Body of pancreas (tissue), 4 donors: ENCODE measurements at regions not wholly inside any gene's neighbourhood (a gene's known extent, or its start where the extent isn't known, plus 50 kb on each side); places are given as distances from the start of the nearest gene placed in this dataset.

ENCODE experiments used
- ATAC-seq: fragments of 150-250 bp; one replicate; pipeline ENCODE4 v1.9.1; 2016
- DNase-seq, 4 donors: peaks; one replicate each; pipeline ENCODE4 v3.0.0-alpha.2; 2019
- H3K27ac ChIP-seq, 4 donors: fragments of 200-600 bp; sonication (generic); 1 replicate in 3 of 4; 2 replicates in 1 of 4; pipeline versions ENCODE4 v1.5.1 to v1.6.1; 2016 to 2019; ENCODE audit warnings: mild to moderate bottlenecking in 1 of 4, mixed read lengths in 1 of 4, moderate library complexity in 1 of 4
- H3K27me3 ChIP-seq, 2 donors: fragments of 200-600 bp; sonication (generic); one replicate each; pipeline ENCODE4 v1.6.0; 2016; ENCODE audit warnings: mild to moderate bottlenecking in 1 of 2
- H3K36me3 ChIP-seq, 2 donors: fragments of 200-600 bp; sonication (generic); replicated peaks in 1 of 2; 2 replicates each; pipeline ENCODE4 v1.5.1; 2016; ENCODE audit warnings: low read depth in 2 of 2; ENCODE audit not compliant: insufficient read depth in 1 of 2
- H3K4me1 ChIP-seq: fragments of 200-600 bp; sonication (generic); one replicate; pipeline ENCODE4 v1.6.0; 2016
- H3K4me3 ChIP-seq, 2 donors: fragments of 200-600 bp; sonication (generic); 1 replicate in 1 of 2; 2 replicates in 1 of 2; pipeline ENCODE4 v1.5.1; 2016 to 2019
- H3K9me3 ChIP-seq, 3 donors: fragments of 200-600 bp; sonication (generic); 1 replicate in 2 of 3; 2 replicates in 1 of 3; pipeline ENCODE4 v1.5.1; 2016
- POLR2A ChIP-seq, 3 donors: fragments of 450-650 bp; IDR thresholded peaks; one replicate each; pipeline ENCODE4 v1.6.1; 2016; ENCODE audit warnings: antibody characterized with exemption in 3 of 3, mild to moderate bottlenecking in 2 of 3
- WGBS, 2 donors: methylation state at CpG; one replicate each; pipeline ENCODE4 v1.1.5; 2017; 5-methylcytosine and 5-hydroxymethylcytosine counted together
- intact Hi-C: fragments of 100-400 bp; cut with DNase I; formaldehyde crosslinking; loops from one replicate; pipeline ENCODE4 v1.15.1; 2023
- TF ChIP-seq, protein P1 (sequence below), 7 experiments: fragments of 450-650 bp in 4 of 7; fragments of 200-600 bp in 3 of 7; sonication (generic) in 3 of 7; IDR thresholded peaks; one replicate each; pipeline ENCODE4 v1.5.1; 2016 to 2019; ENCODE audit warnings: antibody characterized with exemption in 7 of 7

GRCh38 chrX:20529301-20529700 is 262.6 kb upstream of the RPS6KA3 start:
- no peaks in the 10 kb centered on the region for H3K36me3 ChIP-seq
- no peak overlapping the region for H3K4me3 ChIP-seq
- WGBS, 2 donors, result 8 to 15% methylated on average over 6 to 9 of the region's 9 CpGs
- H3K4me1 ChIP-seq, result no peaks in the 10 kb centered on the region
- no peaks in the 10 kb centered on the region for H3K27me3 ChIP-seq
- no peak for DNase-seq
- intact Hi-C loops, result no loop called here
- no peak for TF ChIP-seq POLR2A (IDR thresholded peaks at IDR 0.05)
- TF ChIP-seq, protein P1, sequence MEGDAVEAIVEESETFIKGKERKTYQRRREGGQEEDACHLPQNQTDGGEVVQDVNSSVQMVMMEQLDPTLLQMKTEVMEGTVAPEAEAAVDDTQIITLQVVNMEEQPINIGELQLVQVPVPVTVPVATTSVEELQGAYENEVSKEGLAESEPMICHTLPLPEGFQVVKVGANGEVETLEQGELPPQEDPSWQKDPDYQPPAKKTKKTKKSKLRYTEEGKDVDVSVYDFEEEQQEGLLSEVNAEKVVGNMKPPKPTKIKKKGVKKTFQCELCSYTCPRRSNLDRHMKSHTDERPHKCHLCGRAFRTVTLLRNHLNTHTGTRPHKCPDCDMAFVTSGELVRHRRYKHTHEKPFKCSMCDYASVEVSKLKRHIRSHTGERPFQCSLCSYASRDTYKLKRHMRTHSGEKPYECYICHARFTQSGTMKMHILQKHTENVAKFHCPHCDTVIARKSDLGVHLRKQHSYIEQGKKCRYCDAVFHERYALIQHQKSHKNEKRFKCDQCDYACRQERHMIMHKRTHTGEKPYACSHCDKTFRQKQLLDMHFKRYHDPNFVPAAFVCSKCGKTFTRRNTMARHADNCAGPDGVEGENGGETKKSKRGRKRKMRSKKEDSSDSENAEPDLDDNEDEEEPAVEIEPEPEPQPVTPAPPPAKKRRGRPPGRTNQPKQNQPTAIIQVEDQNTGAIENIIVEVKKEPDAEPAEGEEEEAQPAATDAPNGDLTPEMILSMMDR (IDR thresholded peaks at IDR 0.05), result no peak
- H3K9me3 ChIP-seq, result no peaks in the 10 kb centered on the region
- no peak for ATAC-seq
- no peak overlapping the region for H3K27ac ChIP-seq

DNA sequence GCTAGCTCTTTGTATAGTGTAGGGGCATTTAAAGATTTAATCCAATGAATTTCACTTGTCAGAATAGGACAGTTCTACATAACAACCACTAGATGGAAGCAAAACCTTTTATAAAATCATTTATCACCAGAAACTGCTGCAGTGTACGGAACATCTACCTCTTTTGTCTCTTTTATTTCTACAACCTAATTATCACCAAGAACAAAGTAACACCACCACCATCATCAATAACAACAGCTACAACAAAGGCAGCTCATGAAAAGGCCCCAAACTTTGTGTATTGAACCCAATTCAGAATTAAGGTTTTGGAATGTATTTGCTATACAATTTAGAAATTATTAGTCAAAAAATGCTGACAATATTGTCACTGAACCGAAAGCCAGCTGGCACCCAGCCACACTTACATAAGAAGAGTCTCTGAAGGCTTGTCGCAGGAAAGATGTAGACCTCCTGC is 260.9 kb upstream of the RPS6KA3 start:
- WGBS, 2 donors, result 0 to 2% methylated on average over 3 of the region's 3 CpGs
- Histone ChIP-seq H3K27me3 (no peaks in the 10 kb centered on the region), H3K4me3 (no peak overlapping the region), H3K4me1 (no peaks in the 10 kb centered on the region), H3K36me3 (no peaks in the 10 kb centered on the region), H3K9me3 (no peaks in the 10 kb centered on the region), H3K27ac (no peak overlapping the region)
- ATAC-seq (peak; percentile 67), DNase-seq (peak in 1 of 4 donors; percentile 39)
- TF ChIP-seq, protein P1 (IDR thresholded peaks at IDR 0.05), result peak; percentile 32 to 79 (median 55)
- no peak for TF ChIP-seq POLR2A (IDR thresholded peaks at IDR 0.05)
- intact Hi-C loops, result no loop called here

DNA sequence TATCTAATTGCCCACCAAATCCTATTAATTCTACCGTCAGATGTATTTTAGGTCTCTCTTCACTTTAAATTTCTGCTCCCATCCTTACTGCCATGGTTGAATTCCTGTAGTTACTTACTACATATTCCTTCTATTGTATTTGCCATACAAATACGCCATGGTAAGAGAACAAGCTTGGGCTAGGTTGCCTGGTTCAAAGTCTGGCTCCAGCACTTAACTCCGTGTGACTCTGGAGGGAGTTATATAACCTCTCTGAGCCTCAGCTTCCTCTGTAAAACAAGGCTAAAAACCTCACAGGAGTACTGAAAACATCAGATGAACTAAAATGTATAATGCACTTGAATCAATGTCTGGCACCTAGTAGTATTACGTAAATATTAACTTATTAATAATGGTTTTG is 260.3 kb upstream of the RPS6KA3 start:
- 48 to 51% methylated on average over 4 of the region's 4 CpGs for WGBS, 2 donors
- Histone ChIP-seq H3K9me3 (no peaks in the 10 kb centered on the region), H3K4me3 (no peak overlapping the region), H3K36me3 (no peaks in the 10 kb centered on the region), H3K27me3 (no peaks in the 10 kb centered on the region), H3K4me1 (no peaks in the 10 kb centered on the region), H3K27ac (no peak overlapping the region)
- ATAC-seq (no peak), DNase-seq (no peak)
- intact Hi-C loops, result no loop called here
- no peak for TF ChIP-seq POLR2A (IDR thresholded peaks at IDR 0.05)
- TF ChIP-seq, protein P1 (IDR thresholded peaks at IDR 0.05), result no peak

DNA sequence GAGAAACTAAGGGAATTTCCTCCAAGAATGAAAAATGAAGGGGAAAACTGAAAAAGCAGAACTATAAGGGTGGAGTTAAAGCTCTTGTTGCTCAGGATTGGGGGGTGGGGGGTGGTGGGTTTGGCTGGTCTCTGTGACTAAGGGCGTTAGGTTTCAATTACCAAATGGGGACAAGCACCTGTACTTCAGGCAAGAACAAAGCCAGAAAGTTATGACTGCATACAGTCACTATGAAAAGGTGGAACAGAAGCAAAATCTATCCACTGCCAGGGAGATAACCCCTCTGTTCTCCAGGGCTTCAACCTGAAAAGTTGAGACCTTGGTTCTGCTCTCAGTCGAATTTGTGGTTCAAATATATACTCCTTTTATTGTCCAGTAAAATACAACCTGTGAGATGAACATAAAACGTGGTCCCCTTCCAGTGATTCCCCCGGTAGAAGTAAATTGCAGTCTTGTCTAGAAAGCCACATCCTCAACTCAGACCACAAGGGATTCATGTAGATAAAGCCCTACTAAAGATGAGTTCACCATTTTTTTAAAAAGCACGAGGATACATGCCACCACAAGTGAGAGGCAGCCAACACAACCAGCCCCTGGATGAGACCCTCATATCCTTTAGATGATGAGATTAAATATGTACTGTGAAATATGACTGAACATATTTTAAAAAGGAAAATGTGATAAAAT is 257.1 kb upstream of the RPS6KA3 start:
- TF ChIP-seq, protein P1 (IDR thresholded peaks at IDR 0.05), result no peak
- no peak for TF ChIP-seq POLR2A (IDR thresholded peaks at IDR 0.05)
- no peaks in the 10 kb centered on the region for H3K4me1 ChIP-seq
- H3K36me3 ChIP-seq, result no peaks in the 10 kb centered on the region
- no peak overlapping the region for H3K27ac ChIP-seq
- H3K27me3 ChIP-seq, result no peaks in the 10 kb centered on the region
- H3K4me3 ChIP-seq, result no peak overlapping the region
- 39 to 64% methylated on average over 5 of the region's 5 CpGs for WGBS, 2 donors
- H3K9me3 ChIP-seq, result no peaks in the 10 kb centered on the region
- DNase-seq (no peak), ATAC-seq (no peak)
- intact Hi-C loops, result no loop called here

- WGBS, 2 donors, result 70 to 76% methylated on average over 3 of the region's 3 CpGs
- DNase-seq, result no peak
These were observed 255.7 kb upstream of the RPS6KA3 start for GRCh38 chrX:20522420-20522819.

More at GRCh38 chrX:20522420-20522819, 255.7 kb upstream of the RPS6KA3 start:
- Histone ChIP-seq H3K4me3 (no peak overlapping the region), H3K27ac (no peak overlapping the region), H3K4me1 (no peaks in the 10 kb centered on the region), H3K27me3 (no peaks in the 10 kb centered on the region), H3K36me3 (no peaks in the 10 kb centered on the region), H3K9me3 (no peaks in the 10 kb centered on the region)
- intact Hi-C loops, result no loop called here
- TF ChIP-seq, protein P1 (IDR thresholded peaks at IDR 0.05), result no peak
- TF ChIP-seq POLR2A (IDR thresholded peaks at IDR 0.05), result no peak
- ATAC-seq, result no peak
